GM12878 (cell line): ENCODE measurements at regions not wholly inside any gene's neighbourhood (a gene's known extent, or its start where the extent isn't known, plus 50 kb on each side); places are given as distances from the start of the nearest gene placed in this dataset.

Experiments
- ATAC-seq: fragments of 200-7000 bp; cut with Tn5 transposase; 3 replicates; pipeline ENCODE4 v1.9.1; 2020; ENCODE audit warnings: mild to moderate bottlenecking, moderate library complexity
- BruUV-seq: library from RNA; stranded (reverse); fragments of 400-500 nt; replicated peaks from 2 replicates; lab custom pipeline; 2021; lab: Mats Ljungman, UMichigan
- CTCF ChIA-PET: fragments of 300-600 bp; sonication (Branson Sonifier 250); formaldehyde crosslinking; extraction: SDS; loops from one replicate; lab custom pipeline; 2021; ENCODE audit warnings: inconsistent platforms; lab: Yijun Ruan, JAX
- POLR2A ChIA-PET: fragments of 350-600 bp; formaldehyde crosslinking; extraction: SDS; loops from one replicate; lab custom pipeline; 2021; ENCODE audit warnings: inconsistent platforms; lab: Charles Lee
- RAD21 ChIA-PET: fragments of 300-600 bp; sonication (Branson Sonifier 250); formaldehyde crosslinking; loops from one replicate; lab custom pipeline; 2023; ENCODE audit warnings: antibody characterized with exemption; ENCODE audit not compliant: unreplicated experiment; lab: Charles Lee
- SMC1A ChIA-PET: fragments of 300-600 bp; sonication (Branson Sonifier 250); formaldehyde crosslinking; loops from one replicate; lab custom pipeline; 2023; ENCODE audit not compliant: unreplicated experiment, uncharacterized antibody; lab: Charles Lee
- DNase-seq: peaks from one replicate; pipeline ENCODE4 v3.0.0-alpha.2; 2011; ENCODE audit warnings: low read depth, low spot score
- FAIRE-seq: peaks from 3 replicates; lab custom pipeline; 2011; peaks lifted over from hg19 to GRCh38; lab: Jason Lieb, UNC
- H2AFZ ChIP-seq: 2 replicates; pipeline ENCODE4 v1.6.0; 2011; ENCODE audit warnings: low read depth, low read length, control low read depth; ENCODE audit not compliant: control insufficient read depth
- H3K27ac ChIP-seq: 2 replicates; pipeline ENCODE4 v1.5.1; 2011; ENCODE audit warnings: control low read depth; ENCODE audit not compliant: control insufficient read depth, insufficient read depth
- H3K27me3 ChIP-seq, 2 experiments: replicated peaks in 1 of 2; 2 replicates each; pipeline versions ENCODE4 v1.6.0 to v1.6.1; 2011; ENCODE audit warnings: low read length in 1 of 2; ENCODE audit not compliant: control insufficient read depth in 2 of 2, insufficient read depth in 2 of 2
- H3K36me3 ChIP-seq, 2 experiments: 2 replicates each; pipeline ENCODE4 v1.5.1; 2011; ENCODE audit warnings: low read length in 1 of 2; ENCODE audit not compliant: control insufficient read depth in 2 of 2, insufficient read depth in 2 of 2
- H3K4me1 ChIP-seq: 2 replicates; pipeline ENCODE4 v1.6.1; 2011; ENCODE audit warnings: mild to moderate bottlenecking, low read length, moderate library complexity, mixed read lengths; ENCODE audit not compliant: control insufficient read depth, insufficient read depth
- H3K4me2 ChIP-seq: 2 replicates; pipeline ENCODE4 v1.6.0; 2011; ENCODE audit warnings: control low read depth; ENCODE audit not compliant: control insufficient read depth, insufficient read depth
- H3K4me3 ChIP-seq: fragments of 200-600 bp; sonication (generic); 2 replicates; pipeline ENCODE4 v1.5.1; 2016
- H3K79me2 ChIP-seq: 2 replicates; pipeline ENCODE4 v1.6.0; 2011; ENCODE audit warnings: low read length; ENCODE audit not compliant: control insufficient read depth, insufficient read depth
- H3K9ac ChIP-seq: 2 replicates; pipeline ENCODE4 v1.8.0; 2011; ENCODE audit warnings: low read length, control low read depth, mixed read lengths; ENCODE audit not compliant: control insufficient read depth, insufficient read depth
- H3K9me3 ChIP-seq: replicated peaks from 3 replicates; pipeline ENCODE4 v1.5.1; 2011; ENCODE audit warnings: mild to moderate bottlenecking, low read length; ENCODE audit not compliant: control insufficient read depth, insufficient read depth
- H4K20me1 ChIP-seq: 2 replicates; pipeline ENCODE4 v1.6.0; 2011; ENCODE audit not compliant: control insufficient read depth, insufficient read depth
- CBFB ChIP-seq: IDR thresholded peaks from 2 replicates; pipeline ENCODE4 v1.6.1; 2016; ENCODE audit warnings: antibody characterized with exemption, low read depth
- CEBPZ ChIP-seq: fragments of 150-350 bp; IDR thresholded peaks from 2 replicates; pipeline ENCODE4 v1.6.1; 2016; ENCODE audit warnings: low read depth, low read length
- NR2C1 ChIP-seq: fragments of 450-650 bp; IDR thresholded peaks from 2 replicates; pipeline ENCODE4 v1.6.1; 2017; ENCODE audit warnings: antibody characterized with exemption, mild to moderate bottlenecking, moderate library complexity
- SMARCA5 ChIP-seq: fragments of 450-650 bp; IDR thresholded peaks from 2 replicates; pipeline ENCODE4 v1.6.1; 2017; ENCODE audit warnings: mild to moderate bottlenecking
- SMC3 ChIP-seq: IDR thresholded peaks from 2 replicates; pipeline ENCODE4 v1.6.1; 2011; ENCODE audit warnings: low read length, improper control_type of control experiment, borderline replicate concordance
- TARDBP ChIP-seq: IDR thresholded peaks from 2 replicates; pipeline ENCODE4 v1.6.1; 2016; ENCODE audit warnings: borderline replicate concordance
- ZNF217 ChIP-seq: fragments of 450-650 bp; IDR thresholded peaks from 2 replicates; pipeline ENCODE4 v1.6.1; 2017; ENCODE audit warnings: antibody characterized with exemption, mild to moderate bottlenecking
- ZNF384 ChIP-seq: IDR thresholded peaks from 2 replicates; pipeline ENCODE4 v1.6.1; 2012; ENCODE audit warnings: low read depth, mild to moderate bottlenecking, low read length, improper control_type of control experiment, borderline replicate concordance
- ZNF592 ChIP-seq: fragments of 450-650 bp; IDR thresholded peaks from 2 replicates; pipeline ENCODE4 v1.6.1; 2017; ENCODE audit warnings: mild to moderate bottlenecking, moderate library complexity
- ZSCAN29 ChIP-seq: fragments of 450-650 bp; IDR thresholded peaks from 2 replicates; pipeline ENCODE4 v1.6.1; 2017; ENCODE audit warnings: mild to moderate bottlenecking, moderate library complexity
- WGBS: methylation state at CpG from one replicate; pipeline ENCODE4 v1.1.6; 2016; ENCODE audit warnings: low lambda C conversion rate; ENCODE audit not compliant: insufficient replicate concordance, insufficient coverage; ENCODE audit errors: missing lambda C conversion rate; 5-methylcytosine and 5-hydroxymethylcytosine counted together
- in situ Hi-C: fragments of 300-500 bp; cut with MboI; formaldehyde crosslinking; loops from 9 replicates; pipeline ENCODE4 v1.14.3; 2018; ENCODE audit warnings: mixed read lengths
- intact Hi-C: fragments of 100-400 bp; cut with micrococcal nuclease; formaldehyde crosslinking; loops from one replicate; pipeline ENCODE4 v1.14.2; 2022; ENCODE audit not compliant: unreplicated experiment

- Histone ChIP-seq H2AFZ (no peak overlapping the region), H3K9ac (no peak overlapping the region), H3K4me2 (no peak overlapping the region), H3K9me3 (no peaks in the 10 kb centered on the region), H3K4me3 (no peak overlapping the region), H3K79me2 (no peaks in the 10 kb centered on the region), H3K4me1 (peaks cover 5% of the 10 kb centered on the region; the same call in 1 of the 2 replicates), H3K27me3 (peaks cover 3 to 5% of the 10 kb centered on the region in 2 experiments; a peak in 1 of 4 replicates), H3K27ac (no peak overlapping the region), H4K20me1 (no peaks in the 10 kb centered on the region), H3K36me3 (no peaks in the 10 kb centered on the region)
- ChIA-PET CTCF (interaction anchor here (0.6 to 1.0 kb wide), 2 partner anchors 82 to 211 kb away, joined by 3 read pairs; no protein-coding TSS in a partner anchor), POLR2A (no interaction called here), RAD21 (no interaction called here), SMC1A (interaction anchor here (0.6 kb wide), 1 partner anchor 288 kb away, joined by 3 read pairs; no protein-coding TSS in a partner anchor)
- intact Hi-C loops, result no loop called here
- 64% methylated on average over 4 of the region's 4 CpGs for WGBS
- no peak for TF ChIP-seq ZNF217
- no peak for TF ChIP-seq CEBPZ
- TF ChIP-seq TARDBP, result no peak
- TF ChIP-seq ZSCAN29, result no peak
- no peak for TF ChIP-seq ZNF592
- TF ChIP-seq SMARCA5, result no peak
- TF ChIP-seq ZNF384, result no peak
- TF ChIP-seq CBFB, result no peak
- TF ChIP-seq NR2C1, result no peak
- TF ChIP-seq SMC3, result no peak
- no peak for DNase-seq
- BruUV-seq, result no TSS peak
- no peak for FAIRE-seq
- ATAC-seq, result no peak
- in situ Hi-C loops, result no loop called here
These were observed 139.8 kb downstream of the RPL22L1 start for GRCh38 chr3:170730071-170730812.
